Body of pancreas (tissue), 4 donors: ENCODE measurements at regions not wholly inside any gene's neighbourhood (a gene's known extent, or its start where the extent isn't known, plus 50 kb on each side); places are given as distances from the start of the nearest gene placed in this dataset.
"Not testable (repeated sequence)": the region's sequence is repeated elsewhere in the genome, so short reads cannot be mapped to it uniquely, and the experiment has no call there.

Experiments
- ATAC-seq: fragments of 150-250 bp; one replicate; pipeline ENCODE4 v1.9.1; 2016
- DNase-seq, 4 donors: peaks; one replicate each; pipeline ENCODE4 v3.0.0-alpha.2; 2019
- H3K27ac ChIP-seq, 4 donors: fragments of 200-600 bp; sonication (generic); 1 replicate in 3 of 4; 2 replicates in 1 of 4; pipeline versions ENCODE4 v1.5.1 to v1.6.1; 2016 to 2019; ENCODE audit warnings: mild to moderate bottlenecking in 1 of 4, mixed read lengths in 1 of 4, moderate library complexity in 1 of 4
- H3K27me3 ChIP-seq, 2 donors: fragments of 200-600 bp; sonication (generic); one replicate each; pipeline ENCODE4 v1.6.0; 2016; ENCODE audit warnings: mild to moderate bottlenecking in 1 of 2
- H3K36me3 ChIP-seq, 2 donors: fragments of 200-600 bp; sonication (generic); replicated peaks in 1 of 2; 2 replicates each; pipeline ENCODE4 v1.5.1; 2016; ENCODE audit warnings: low read depth in 2 of 2; ENCODE audit not compliant: insufficient read depth in 1 of 2
- H3K4me1 ChIP-seq: fragments of 200-600 bp; sonication (generic); one replicate; pipeline ENCODE4 v1.6.0; 2016
- H3K4me3 ChIP-seq, 2 donors: fragments of 200-600 bp; sonication (generic); 1 replicate in 1 of 2; 2 replicates in 1 of 2; pipeline ENCODE4 v1.5.1; 2016 to 2019
- H3K9me3 ChIP-seq, 3 donors: fragments of 200-600 bp; sonication (generic); 1 replicate in 2 of 3; 2 replicates in 1 of 3; pipeline ENCODE4 v1.5.1; 2016
- CTCF ChIP-seq, 7 experiments: fragments of 450-650 bp in 4 of 7; fragments of 200-600 bp in 3 of 7; sonication (generic) in 3 of 7; IDR thresholded peaks; one replicate each; pipeline ENCODE4 v1.5.1; 2016 to 2019; ENCODE audit warnings: antibody characterized with exemption in 7 of 7
- POLR2A ChIP-seq, 3 donors: fragments of 450-650 bp; IDR thresholded peaks; one replicate each; pipeline ENCODE4 v1.6.1; 2016; ENCODE audit warnings: antibody characterized with exemption in 3 of 3, mild to moderate bottlenecking in 2 of 3
- WGBS, 2 donors: methylation state at CpG; one replicate each; pipeline ENCODE4 v1.1.5; 2017; 5-methylcytosine and 5-hydroxymethylcytosine counted together
- intact Hi-C: fragments of 100-400 bp; cut with DNase I; formaldehyde crosslinking; loops from one replicate; pipeline ENCODE4 v1.15.1; 2023

- Histone ChIP-seq H3K27ac (peak overlapping the region; percentile 62 to 82 (median 70)), H3K36me3 (no peaks in the 10 kb centered on the region), H3K4me3 (no peak overlapping the region), H3K27me3 (no peaks in the 10 kb centered on the region), H3K4me1 (peaks cover 37% of the 10 kb centered on the region), H3K9me3 (no peaks in the 10 kb centered on the region)
- TF ChIP-seq CTCF (IDR thresholded peaks at IDR 0.05) = no peak
- TF ChIP-seq POLR2A (IDR thresholded peaks at IDR 0.05) = no peak
- ATAC-seq (peak; percentile 88), DNase-seq (peak in 1 of 4 donors; percentile 18)
- 37 to 50% methylated on average over 2 of the region's 2 CpGs for WGBS, 2 donors
- intact Hi-C loops = no loop called here
Measured at GRCh38 chr1:168834225-168834872, 105.3 kb upstream of the DPT start.

DNA sequence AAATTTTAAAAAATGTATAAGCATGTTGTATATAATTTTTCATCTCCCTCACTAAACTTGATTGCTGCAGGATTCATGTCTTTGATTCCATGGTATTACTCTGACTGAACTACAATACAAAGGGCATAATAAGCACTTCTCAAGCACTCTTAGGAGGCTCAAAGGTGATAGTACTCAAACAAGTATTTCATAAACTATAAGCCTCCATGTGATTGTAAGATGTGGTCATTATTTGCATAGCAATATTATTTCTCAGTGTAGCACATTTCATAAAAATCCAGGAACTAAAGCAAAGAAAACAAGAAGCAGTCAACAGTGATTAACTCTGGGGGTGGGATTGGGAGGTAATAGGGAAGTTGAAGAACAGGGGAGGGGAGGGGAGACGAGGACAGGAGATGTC, 106.2 kb upstream of the DPT start:
- Histone ChIP-seq H3K27me3 (no peaks in the 10 kb centered on the region), H3K27ac (peak overlapping the region in 1 of 4 donors; percentile 82), H3K9me3 (no peaks in the 10 kb centered on the region), H3K4me3 (no peak overlapping the region), H3K4me1 (peaks cover 37% of the 10 kb centered on the region), H3K36me3 (no peaks in the 10 kb centered on the region)
- TF ChIP-seq CTCF (IDR thresholded peaks at IDR 0.05) (no peak), POLR2A (IDR thresholded peaks at IDR 0.05) (no peak)
- intact Hi-C loops = no loop called here
- WGBS, 2 donors = 61 to 63% methylated on average over 1 of the region's 1 CpG
- DNase-seq (no peak), ATAC-seq (no peak)

DNA sequence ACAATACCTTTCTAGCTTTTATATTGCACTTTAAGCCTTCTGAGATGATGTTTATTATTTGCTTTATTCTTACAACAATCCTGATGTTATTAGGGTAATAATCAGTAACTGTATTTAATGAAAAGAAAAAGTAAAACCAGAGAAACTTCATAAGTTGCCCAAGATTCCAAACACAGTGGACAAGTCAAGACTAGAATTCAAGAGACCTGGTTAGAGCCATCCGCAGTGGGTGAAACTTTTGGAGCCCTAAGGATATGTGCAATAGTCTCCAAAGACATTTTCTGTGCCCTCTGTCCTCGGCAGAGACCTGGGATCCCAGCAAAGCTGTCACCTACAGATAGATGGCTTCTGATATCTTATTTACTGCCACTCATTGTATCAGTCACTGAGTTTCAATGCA, 106.8 kb upstream of the DPT start:
- peak overlapping the region in 1 of 4 donors; percentile 82 for H3K27ac ChIP-seq
- no peak for ATAC-seq

DNA sequence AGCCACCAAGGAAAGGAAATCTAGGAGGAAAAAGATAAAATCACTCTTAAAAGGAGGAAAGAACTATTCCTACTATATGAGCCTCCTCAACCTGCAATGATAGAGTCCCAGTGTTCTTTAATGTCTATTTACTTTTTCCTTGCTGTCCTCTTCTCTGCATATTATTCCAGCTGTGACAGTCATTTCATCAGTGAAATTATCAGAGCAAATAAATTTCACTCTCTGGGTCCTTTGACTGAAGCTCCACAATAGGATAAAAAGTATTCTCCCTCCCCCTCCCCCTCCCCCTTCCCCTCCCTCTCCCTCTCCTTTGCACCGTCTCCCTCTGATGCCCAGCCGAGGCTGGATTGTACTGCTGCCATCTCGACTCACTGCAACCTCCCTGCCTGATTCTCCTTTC, 107.5 kb upstream of the DPT start:
- Histone ChIP-seq H3K4me1 (peaks cover 27% of the 10 kb centered on the region), H3K27ac (peak overlapping the region in 1 of 4 donors; percentile 82), H3K4me3 (no peak overlapping the region), H3K36me3 (no peaks in the 10 kb centered on the region), H3K27me3 (no peaks in the 10 kb centered on the region), H3K9me3 (no peaks in the 10 kb centered on the region)
- TF ChIP-seq CTCF (IDR thresholded peaks at IDR 0.05) (no peak), POLR2A (IDR thresholded peaks at IDR 0.05) (no peak)
- ATAC-seq (no peak), DNase-seq (no peak)
- WGBS, 2 donors = 88 to 90% methylated on average over 3 of the region's 3 CpGs
- intact Hi-C loops = no loop called here

More for the DNA sequence above, 106.8 kb upstream of the DPT start:
- intact Hi-C loops = no loop called here
- 64 to 76% methylated on average over 2 of the region's 2 CpGs for WGBS, 2 donors
- Histone ChIP-seq H3K4me3 (no peak overlapping the region), H3K27me3 (no peaks in the 10 kb centered on the region), H3K9me3 (no peaks in the 10 kb centered on the region), H3K36me3 (no peaks in the 10 kb centered on the region), H3K4me1 (peaks cover 31% of the 10 kb centered on the region)
- TF ChIP-seq POLR2A (IDR thresholded peaks at IDR 0.05) = no peak
- no peak for TF ChIP-seq CTCF (IDR thresholded peaks at IDR 0.05)
- no peak for DNase-seq

GRCh38 chr1:168837230-168837629, 108.2 kb upstream of the DPT start:
- ATAC-seq, DNase-seq, intact Hi-C loops, H3K9me3 ChIP-seq, H3K27me3 ChIP-seq, H3K36me3 ChIP-seq, H3K4me3 ChIP-seq, H3K27ac ChIP-seq: not testable (repeated sequence)
- 94 to 98% methylated on average over 15 to 24 of the region's 30 CpGs for WGBS, 2 donors
- H3K4me1 ChIP-seq = peaks cover 27% of the 10 kb centered on the region
